GM23248 (cell line): ENCODE measurements at regions not wholly inside any gene's neighbourhood (a gene's known extent, or its start where the extent isn't known, plus 50 kb on each side); places are given as distances from the start of the nearest gene placed in this dataset.

Source experiments
- EZH2 ChIP-seq: fragments of 200-600 bp; sonication (generic); IDR thresholded peaks from 2 replicates; pipeline ENCODE4 v1.6.1; 2018; ENCODE audit warnings: antibody characterized with exemption, mild to moderate bottlenecking; ENCODE audit not compliant: insufficient read depth, poor library complexity, severe bottlenecking
- EZH2phosphoT487 ChIP-seq: fragments of 200-600 bp; sonication (generic); IDR thresholded peaks from 2 replicates; pipeline ENCODE4 v1.6.1; 2018; ENCODE audit warnings: antibody characterized with exemption, moderate library complexity, mild to moderate bottlenecking, low read depth; ENCODE audit not compliant: insufficient read depth

GRCh38 chr16:65537336-65537735, 415.5 kb upstream of the CDH11 start:
- no peak for TF ChIP-seq EZH2phosphoT487
- no peak for TF ChIP-seq EZH2
